Breast epithelium (tissue), 3 donors: ENCODE measurements at regions not wholly inside any gene's neighbourhood (a gene's known extent, or its start where the extent isn't known, plus 50 kb on each side); places are given as distances from the start of the nearest gene placed in this dataset.

ENCODE experiments used
- POLR2AphosphoS5 ChIP-seq, 3 donors: sonication (generic); formaldehyde crosslinking; IDR thresholded peaks; one replicate each; pipeline ENCODE4 v1.6.1; 2017; ENCODE audit warnings: antibody characterized with exemption in 3 of 3
- TF ChIP-seq, protein P1 (sequence below), 3 donors: fragments of 450-650 bp; IDR thresholded peaks; one replicate each; pipeline ENCODE4 v1.5.1; 2016 to 2017; ENCODE audit warnings: antibody characterized with exemption in 3 of 3, mild to moderate bottlenecking in 3 of 3, moderate library complexity in 3 of 3

DNA sequence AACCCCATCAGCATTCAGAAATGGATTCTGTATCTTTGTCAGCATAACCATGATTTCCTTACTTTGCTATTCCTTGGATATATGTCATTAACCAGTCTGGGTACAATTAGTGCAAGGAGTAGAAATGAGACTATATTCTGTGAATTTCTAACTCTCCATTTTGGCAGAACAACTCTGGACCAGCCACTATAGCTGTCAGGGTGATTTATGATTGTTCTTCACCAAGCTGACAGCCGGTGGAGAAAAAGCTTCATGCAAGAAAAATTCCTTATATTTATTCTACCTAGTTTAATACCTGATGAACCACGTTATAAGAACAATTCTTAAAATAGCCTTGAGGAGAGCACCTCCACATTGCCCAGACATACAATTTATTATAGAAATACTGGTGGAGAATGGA is 431.2 kb upstream of the TCF4 start:
- TF ChIP-seq POLR2AphosphoS5 (IDR thresholded peaks at IDR 0.05), result no peak
- TF ChIP-seq, protein P1, sequence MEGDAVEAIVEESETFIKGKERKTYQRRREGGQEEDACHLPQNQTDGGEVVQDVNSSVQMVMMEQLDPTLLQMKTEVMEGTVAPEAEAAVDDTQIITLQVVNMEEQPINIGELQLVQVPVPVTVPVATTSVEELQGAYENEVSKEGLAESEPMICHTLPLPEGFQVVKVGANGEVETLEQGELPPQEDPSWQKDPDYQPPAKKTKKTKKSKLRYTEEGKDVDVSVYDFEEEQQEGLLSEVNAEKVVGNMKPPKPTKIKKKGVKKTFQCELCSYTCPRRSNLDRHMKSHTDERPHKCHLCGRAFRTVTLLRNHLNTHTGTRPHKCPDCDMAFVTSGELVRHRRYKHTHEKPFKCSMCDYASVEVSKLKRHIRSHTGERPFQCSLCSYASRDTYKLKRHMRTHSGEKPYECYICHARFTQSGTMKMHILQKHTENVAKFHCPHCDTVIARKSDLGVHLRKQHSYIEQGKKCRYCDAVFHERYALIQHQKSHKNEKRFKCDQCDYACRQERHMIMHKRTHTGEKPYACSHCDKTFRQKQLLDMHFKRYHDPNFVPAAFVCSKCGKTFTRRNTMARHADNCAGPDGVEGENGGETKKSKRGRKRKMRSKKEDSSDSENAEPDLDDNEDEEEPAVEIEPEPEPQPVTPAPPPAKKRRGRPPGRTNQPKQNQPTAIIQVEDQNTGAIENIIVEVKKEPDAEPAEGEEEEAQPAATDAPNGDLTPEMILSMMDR (IDR thresholded peaks at IDR 0.05), result no peak
